ENCODE measurements at regions not wholly inside any gene's neighbourhood (a gene's known extent, or its start where the extent isn't known, plus 50 kb on each side); places are given as distances from the start of the nearest gene placed in this dataset.

DNA sequence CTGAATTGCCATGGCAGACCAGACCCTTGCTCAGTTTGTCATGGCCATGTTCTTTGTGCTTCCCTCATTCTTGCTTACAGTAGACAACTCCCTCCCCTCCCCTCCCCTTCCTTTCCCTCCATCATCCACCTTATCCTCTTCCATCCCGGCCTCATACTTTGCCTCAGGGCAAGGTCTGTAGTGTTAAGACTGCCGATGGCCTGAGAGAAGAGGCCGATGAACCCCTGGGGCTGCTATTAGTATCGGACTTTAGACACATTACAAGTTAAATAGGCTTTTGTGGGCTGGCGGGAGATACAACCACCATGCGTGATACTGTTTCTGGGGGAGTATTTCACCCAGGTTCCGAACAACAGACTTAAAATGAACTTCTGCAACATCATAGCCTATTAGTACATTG, 364.5 kb upstream of the ZFHX3 start:
- TF ChIP-seq, protein P1, sequence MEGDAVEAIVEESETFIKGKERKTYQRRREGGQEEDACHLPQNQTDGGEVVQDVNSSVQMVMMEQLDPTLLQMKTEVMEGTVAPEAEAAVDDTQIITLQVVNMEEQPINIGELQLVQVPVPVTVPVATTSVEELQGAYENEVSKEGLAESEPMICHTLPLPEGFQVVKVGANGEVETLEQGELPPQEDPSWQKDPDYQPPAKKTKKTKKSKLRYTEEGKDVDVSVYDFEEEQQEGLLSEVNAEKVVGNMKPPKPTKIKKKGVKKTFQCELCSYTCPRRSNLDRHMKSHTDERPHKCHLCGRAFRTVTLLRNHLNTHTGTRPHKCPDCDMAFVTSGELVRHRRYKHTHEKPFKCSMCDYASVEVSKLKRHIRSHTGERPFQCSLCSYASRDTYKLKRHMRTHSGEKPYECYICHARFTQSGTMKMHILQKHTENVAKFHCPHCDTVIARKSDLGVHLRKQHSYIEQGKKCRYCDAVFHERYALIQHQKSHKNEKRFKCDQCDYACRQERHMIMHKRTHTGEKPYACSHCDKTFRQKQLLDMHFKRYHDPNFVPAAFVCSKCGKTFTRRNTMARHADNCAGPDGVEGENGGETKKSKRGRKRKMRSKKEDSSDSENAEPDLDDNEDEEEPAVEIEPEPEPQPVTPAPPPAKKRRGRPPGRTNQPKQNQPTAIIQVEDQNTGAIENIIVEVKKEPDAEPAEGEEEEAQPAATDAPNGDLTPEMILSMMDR (IDR thresholded peaks at IDR 0.05; ENCODE audit: low read depth, low read length, poor library complexity, severe bottlenecking), result no peak
- no peak for TF ChIP-seq EZH2phosphoT487 (IDR thresholded peaks at IDR 0.05; ENCODE audit: borderline replicate concordance, low read length)

Data from DOHH2 (cell line).